Esophagus muscularis mucosa (tissue), 4 donors: ENCODE measurements at regions not wholly inside any gene's neighbourhood (a gene's known extent, or its start where the extent isn't known, plus 50 kb on each side); places are given as distances from the start of the nearest gene placed in this dataset.

ENCODE experiments used
- CTCF ChIP-seq, 3 experiments: fragments of 200-600 bp in 2 of 3; fragments of 450-650 bp in 1 of 3; sonication (generic) in 2 of 3; IDR thresholded peaks; one replicate each; pipeline ENCODE4 v1.5.1; 2017 to 2019; ENCODE audit warnings: antibody characterized with exemption in 3 of 3, mild to moderate bottlenecking in 2 of 3, moderate library complexity in 1 of 3
- EP300 ChIP-seq: sonication (generic); formaldehyde crosslinking; IDR thresholded peaks from one replicate; pipeline ENCODE4 v1.6.1; 2017; ENCODE audit warnings: antibody characterized with exemption
- POLR2A ChIP-seq: fragments of 450-650 bp; IDR thresholded peaks from one replicate; pipeline ENCODE4 v1.6.1; 2017; ENCODE audit warnings: antibody characterized with exemption, moderate library complexity, mild to moderate bottlenecking, low read depth

- TF ChIP-seq CTCF (IDR thresholded peaks at IDR 0.05), result no peak
- no peak for TF ChIP-seq POLR2A
- TF ChIP-seq EP300, result no peak
Measured at GRCh38 chr17:79484600-79485418, 126.0 kb downstream of the RBFOX3 start.
